Epithelial cell of proximal tubule (primary cell): ENCODE measurements at regions not wholly inside any gene's neighbourhood (a gene's known extent, or its start where the extent isn't known, plus 50 kb on each side); places are given as distances from the start of the nearest gene placed in this dataset.
A peak's percentile ranks its signal among the peaks of the same experiment; 100 is the strongest.
"Not testable (repeated sequence)": the region's sequence is repeated elsewhere in the genome, so short reads cannot be mapped to it uniquely, and the experiment has no call there.

Experiments
- DNase-seq: peaks from one replicate; pipeline ENCODE4 v3.0.0-alpha.2; 2011; ENCODE audit warnings: low read depth
- H3K4me3 ChIP-seq: 2 replicates; pipeline ENCODE4 v1.5.1; 2011; ENCODE audit warnings: low read depth, mild to moderate bottlenecking, low read length
- CTCF ChIP-seq: conservative IDR thresholded peaks from 2 replicates; pipeline ENCODE4 v1.5.1; 2012; ENCODE audit warnings: low read depth, mild to moderate bottlenecking, low read length

GRCh38 chr3:177498037-177498857 lies 301.0 kb upstream of the TBL1XR1 start:
- H3K4me3 ChIP-seq: no peak overlapping the region
- DNase-seq: peak; percentile 78
- TF ChIP-seq CTCF: no peak

GRCh38 chr3:177499039-177499438 lies 301.8 kb upstream of the TBL1XR1 start:
- not testable (repeated sequence) for H3K4me3 ChIP-seq, DNase-seq

DNA sequence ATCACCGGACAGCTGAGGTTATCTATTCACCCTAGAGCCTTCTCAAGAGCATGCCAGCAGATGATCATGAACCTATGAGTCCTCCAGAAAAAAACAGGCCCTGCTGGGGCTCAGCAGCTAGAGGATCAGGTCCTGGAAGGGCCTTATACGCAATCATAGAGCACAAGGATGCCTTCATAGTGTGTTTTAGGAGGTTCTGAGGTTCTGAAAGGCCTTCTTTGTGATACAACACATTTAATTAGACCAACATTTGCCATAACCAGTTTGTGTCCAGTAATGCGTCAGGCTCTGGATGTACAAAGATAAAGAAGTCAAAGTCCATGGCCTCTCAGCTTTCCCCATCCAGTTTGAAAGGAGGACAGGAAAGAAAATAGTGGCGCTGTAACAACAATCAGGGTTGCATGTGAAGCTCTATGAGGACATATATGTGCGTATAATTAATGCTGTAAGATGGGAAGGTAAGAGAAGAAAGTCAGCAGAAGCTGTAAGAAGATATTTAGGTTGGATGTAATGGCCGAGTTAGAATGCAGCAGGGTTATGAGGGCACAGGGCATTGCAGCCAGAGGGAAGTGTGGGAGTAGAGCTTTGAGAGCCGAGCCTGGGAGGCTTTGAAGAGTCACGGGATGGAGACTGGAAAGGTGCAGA lies 302.6 kb upstream of the TBL1XR1 start:
- TF ChIP-seq CTCF: no peak
- no peak overlapping the region for H3K4me3 ChIP-seq
- DNase-seq: no peak

- H3K4me3 ChIP-seq: no peak overlapping the region
- no peak for DNase-seq
- TF ChIP-seq CTCF: no peak
Measured at GRCh38 chr3:177510693-177511216, 313.5 kb upstream of the TBL1XR1 start.

DNA sequence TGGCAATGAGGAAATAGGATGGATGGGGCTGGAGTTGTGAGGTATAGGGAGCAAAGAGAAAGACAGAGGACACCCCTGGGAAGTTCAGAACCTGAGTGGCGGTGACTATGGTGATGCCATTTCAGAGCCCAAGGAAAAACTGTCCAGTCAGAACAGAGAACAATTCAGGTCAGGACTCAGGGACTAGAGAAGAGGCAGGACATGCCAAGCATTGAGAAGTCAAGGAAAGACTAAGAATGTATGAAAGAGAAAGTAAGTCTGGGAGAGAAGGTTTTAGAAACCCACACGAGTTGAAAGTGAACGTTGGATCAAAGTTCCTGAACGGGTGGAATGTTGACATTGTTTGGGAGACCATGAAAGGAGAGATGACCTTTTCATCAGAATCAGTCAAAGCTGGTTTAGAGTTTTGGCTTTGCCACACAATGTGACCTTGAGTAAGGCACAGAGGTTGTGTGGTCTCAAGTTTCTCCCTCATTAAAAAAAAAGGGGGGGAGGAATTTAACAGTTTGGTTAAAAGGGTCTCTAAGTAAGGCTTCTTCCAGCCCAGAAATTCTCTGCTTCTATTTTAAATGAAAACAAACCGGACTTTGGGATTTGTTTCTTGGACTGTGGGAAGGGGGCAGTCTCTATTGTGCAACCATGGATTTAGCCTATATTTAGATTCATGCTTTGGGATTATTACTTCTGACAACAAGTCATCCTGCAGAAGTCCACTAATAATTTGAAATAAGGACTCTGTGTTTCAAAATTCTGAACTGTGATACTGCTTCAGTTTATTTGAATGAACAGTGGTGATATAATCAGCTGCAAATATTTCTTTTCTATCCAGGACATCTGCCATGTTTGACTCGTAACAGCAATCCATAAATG lies 315.9 kb upstream of the TBL1XR1 start:
- H3K4me3 ChIP-seq: no peak overlapping the region
- no peak for TF ChIP-seq CTCF
- DNase-seq: no peak

GRCh38 chr3:177513815-177514610 lies 316.7 kb upstream of the TBL1XR1 start:
- no peak overlapping the region for H3K4me3 ChIP-seq
- DNase-seq: no peak
- TF ChIP-seq CTCF: no peak
